K562 (cell line): ENCODE measurements at regions not wholly inside any gene's neighbourhood (a gene's known extent, or its start where the extent isn't known, plus 50 kb on each side); places are given as distances from the start of the nearest gene placed in this dataset.

ENCODE experiments used
- ATAC-seq: fragments of 200-7000 bp; cut with Tn5 transposase; 3 replicates; pipeline ENCODE4 v1.9.1; 2020; ENCODE audit warnings: moderate library complexity
- BruUV-seq: library from RNA; stranded (reverse); fragments of 400-500 nt; replicated peaks from 2 replicates; lab custom pipeline; 2021; lab: Mats Ljungman, UMichigan
- CTCF ChIA-PET: fragments of 300-600 bp; formaldehyde crosslinking; extraction: SDS; loops from one replicate; lab custom pipeline; 2021; ENCODE audit warnings: low intra/inter-chr PET ratio; lab: Yijun Ruan, JAX
- POLR2A ChIA-PET: fragments of 300-600, 350-650 bp; sonication (Branson Sonifier 250); formaldehyde crosslinking; extraction: SDS; loops from one replicate; lab custom pipeline; 2021; ENCODE audit warnings: antibody characterized with exemption, inconsistent platforms; lab: Yijun Ruan, JAX
- DNase-seq, 4 experiments: peaks; one replicate each; pipeline versions ENCODE4 v3.0.0 to v3.0.0-alpha.2; 2011 to 2018; ENCODE audit warnings: low spot score in 3 of 4, mixed read lengths in 3 of 4; ENCODE audit errors: extremely low read depth in 1 of 4
- FAIRE-seq: peaks from 2 replicates; lab custom pipeline; 2011; peaks lifted over from hg19 to GRCh38; lab: Jason Lieb, UNC
- H2AFZ ChIP-seq: 2 replicates; pipeline ENCODE4 v1.6.0; 2011; ENCODE audit warnings: low read depth, low read length, control low read depth, inconsistent platforms
- H3K27ac ChIP-seq: fragments of 200-600 bp; 3 replicates; pipeline ENCODE4 v1.8.0; 2011; ENCODE audit warnings: low read depth, mild to moderate bottlenecking, control low read depth, inconsistent platforms, low read length, moderate library complexity, mixed read lengths; ENCODE audit errors: extremely low read depth
- H3K27me3 ChIP-seq, 2 experiments: fragments of 300-600 bp in 1 of 2; 2 replicates in 1 of 2; 3 replicates in 1 of 2; pipeline versions ENCODE4 v1.6.0 to v1.8.0; 2011; ENCODE audit warnings: inconsistent platforms in 2 of 2, low read length in 2 of 2, mild to moderate bottlenecking in 1 of 2, mixed read lengths in 1 of 2, moderate library complexity in 1 of 2; ENCODE audit not compliant: control insufficient read depth in 2 of 2, insufficient read depth in 2 of 2
- H3K36me3 ChIP-seq: fragments of 300-600 bp; 3 replicates; pipeline ENCODE4 v1.8.0; 2011; ENCODE audit warnings: mild to moderate bottlenecking, low read length, inconsistent platforms; ENCODE audit not compliant: control insufficient read depth, insufficient read depth
- H3K4me1 ChIP-seq, 2 experiments: fragments of 200-600 bp in 1 of 2; replicated peaks in 1 of 2; 2 replicates in 1 of 2; 3 replicates in 1 of 2; pipeline versions ENCODE4 v1.5.1 to v1.8.0; 2011; ENCODE audit warnings: inconsistent platforms in 2 of 2, low read length in 2 of 2, mild to moderate bottlenecking in 1 of 2, mixed read lengths in 1 of 2, moderate library complexity in 1 of 2; ENCODE audit not compliant: control insufficient read depth in 2 of 2, insufficient read depth in 2 of 2
- H3K4me2 ChIP-seq: 2 replicates; pipeline ENCODE4 v1.6.1; 2011; ENCODE audit warnings: low read length, control low read depth, inconsistent platforms, mixed read lengths; ENCODE audit not compliant: insufficient read depth
- H3K4me3 ChIP-seq: fragments of 200-600 bp; sonication (generic), shearing (Covaris generic); 2 replicates; pipeline ENCODE4 v1.5.1; 2016; ENCODE audit warnings: control low read depth, inconsistent platforms
- H3K79me2 ChIP-seq: fragments of 200-600 bp; 3 replicates; pipeline ENCODE4 v1.8.0; 2011; ENCODE audit warnings: low read length, inconsistent platforms; ENCODE audit not compliant: control insufficient read depth, insufficient read depth
- H3K9ac ChIP-seq, 2 experiments: 2 replicates each; pipeline versions ENCODE4 v1.6.0 to v1.6.1; 2011; ENCODE audit warnings: low read depth in 2 of 2, low read length in 2 of 2, control low read depth in 1 of 2, inconsistent platforms in 1 of 2, mild to moderate bottlenecking in 1 of 2, mixed read lengths in 1 of 2; ENCODE audit not compliant: insufficient read depth in 1 of 2
- H3K9me1 ChIP-seq: one replicate; pipeline ENCODE4 v1.6.0; 2011; ENCODE audit warnings: inconsistent platforms, mild to moderate bottlenecking, low read length, moderate library complexity; ENCODE audit not compliant: control insufficient read depth, insufficient read depth
- H3K9me3 ChIP-seq: replicated peaks from 2 replicates; pipeline ENCODE4 v1.5.1; 2011; ENCODE audit warnings: low read depth, low read length, inconsistent platforms; ENCODE audit not compliant: control insufficient read depth, insufficient read depth
- H4K20me1 ChIP-seq: replicated peaks from 2 replicates; pipeline ENCODE4 v1.6.1; 2011; ENCODE audit warnings: low read length, inconsistent platforms, mixed read lengths; ENCODE audit not compliant: control insufficient read depth, insufficient read depth
- BCOR ChIP-seq: fragments of 450-650 bp; IDR thresholded peaks from 2 replicates; pipeline ENCODE4 v1.6.1; 2016
- BRCA1 ChIP-seq, 2 experiments: fragments of 450-650 bp in 1 of 2; sonication (generic) in 1 of 2; formaldehyde crosslinking in 1 of 2; IDR thresholded peaks; 2 replicates each; pipeline versions ENCODE4 v1.5.0 to v1.6.1; 2017 to 2020; ENCODE audit warnings: mild to moderate bottlenecking in 1 of 2, missing genetic modification reagents in 1 of 2
- BRF1 ChIP-seq: IDR thresholded peaks from 3 replicates; pipeline ENCODE4 v1.6.1; 2011; ENCODE audit warnings: borderline replicate concordance, mild to moderate bottlenecking; ENCODE audit not compliant: insufficient read length; ENCODE audit errors: extremely low read depth
- CHCHD3 ChIP-seq: fragments of 250-450 bp; sonication (Bioruptor Pico); IDR thresholded peaks from 2 replicates; pipeline ENCODE4 v2.1.2; 2022; ENCODE audit warnings: mild to moderate bottlenecking
- GATAD2A ChIP-seq: fragments of 450-650 bp; IDR thresholded peaks from 2 replicates; pipeline ENCODE4 v1.6.1; 2017
- LEF1 ChIP-seq: fragments of 450-650 bp; IDR thresholded peaks from 2 replicates; pipeline ENCODE4 v1.6.1; 2016; ENCODE audit warnings: mild to moderate bottlenecking
- SIN3B ChIP-seq: fragments of 450-650 bp; IDR thresholded peaks from 2 replicates; pipeline ENCODE4 v1.6.1; 2017; ENCODE audit warnings: low read depth, mild to moderate bottlenecking, moderate library complexity
- SLC30A9 ChIP-seq: fragments of 250-450 bp; sonication (Bioruptor Pico); IDR thresholded peaks from 2 replicates; pipeline ENCODE4 v1.8.0; 2022; ENCODE audit warnings: mild to moderate bottlenecking, moderate library complexity
- TFAM ChIP-seq: fragments of 250-450 bp; sonication (Bioruptor Pico); conservative IDR thresholded peaks from 2 replicates; pipeline ENCODE4 v1.5.0; 2021; ENCODE audit warnings: mild to moderate bottlenecking, moderate library complexity
- ZC3H11A ChIP-seq: IDR thresholded peaks from 2 replicates; pipeline ENCODE4 v1.6.1; 2012; ENCODE audit warnings: low read depth, low read length, improper control_type of control experiment
- ZNF263 ChIP-seq: sonication (generic); formaldehyde crosslinking; IDR thresholded peaks from 2 replicates; pipeline ENCODE4 v1.8.0; 2022; ENCODE audit warnings: mild to moderate bottlenecking, missing genetic modification reagents, borderline replicate concordance
- ZNF324 ChIP-seq: fragments of 250-450 bp; sonication (Bioruptor Pico); IDR thresholded peaks from 2 replicates; pipeline ENCODE4 v1.4.0; 2020; ENCODE audit warnings: mild to moderate bottlenecking
- WGBS: fragments of 100-300 bp; shearing (Covaris generic); methylation state at CpG from one replicate; pipeline ENCODE4 v1.1.6; 2016; ENCODE audit warnings: low coverage, mixed read lengths; ENCODE audit not compliant: insufficient coverage; ENCODE audit errors: missing lambda C conversion rate; 5-methylcytosine and 5-hydroxymethylcytosine counted together
- in situ Hi-C: fragments of 300-500 bp; cut with MboI; formaldehyde crosslinking; loops from 4 replicates; pipeline ENCODE4 v1.15.0; 2018; ENCODE audit warnings: inconsistent platforms, mixed read lengths
- intact Hi-C: fragments of 100-400 bp; cut with micrococcal nuclease; formaldehyde crosslinking; loops from 2 replicates; pipeline ENCODE4 v1.14.2; 2022
- TF ChIP-seq, protein P1 (sequence below): sonication (generic); formaldehyde crosslinking; IDR thresholded peaks from 2 replicates; pipeline ENCODE4 v1.8.1; 2022; ENCODE audit warnings: missing genetic modification reagents

DNA sequence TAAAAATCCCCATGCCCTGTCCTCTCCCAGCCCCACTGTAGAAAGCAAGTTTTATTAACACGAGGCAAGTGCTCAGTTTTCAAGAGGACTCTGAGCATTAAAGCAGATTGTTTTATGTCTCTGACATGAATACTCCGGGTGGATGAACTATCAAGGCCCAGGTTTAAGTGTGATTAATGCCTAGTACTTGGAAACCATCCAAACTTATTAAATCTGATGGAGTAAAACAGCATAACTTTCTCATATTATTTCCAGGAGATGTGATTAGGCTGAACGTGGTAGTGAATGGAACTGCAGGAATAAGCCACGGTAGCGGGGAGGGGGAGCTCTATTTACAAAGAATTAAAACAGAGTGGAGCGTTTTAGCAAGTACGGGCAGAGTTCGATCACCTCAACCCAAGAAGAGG is 144.2 kb upstream of the RNF32 start:
- in situ Hi-C loops = no loop called here
- H3K27me3 ChIP-seq = peaks cover 41 to 62% of the 10 kb centered on the region in 2 experiments

More for the DNA sequence above, 144.2 kb upstream of the RNF32 start:
- ChIA-PET POLR2A (no interaction called here), CTCF (no interaction called here)
- FAIRE-seq (no peak), ATAC-seq (peak; percentile 33; the same call in 1 of the 3 replicates), DNase-seq (no peak)
- no TSS peak for BruUV-seq
- H3K9ac ChIP-seq = no peak overlapping the region
- no peaks in the 10 kb centered on the region for H3K9me3 ChIP-seq
- no peak for TF ChIP-seq SLC30A9 (CRISPR knock-in tag)
- no peak for TF ChIP-seq LEF1
- TF ChIP-seq ZNF263 = no peak
- TF ChIP-seq BRF1 = no peak
- TF ChIP-seq ZC3H11A = no peak
- no peak for TF ChIP-seq TFAM (CRISPR knock-in tag)
- no peak for TF ChIP-seq SIN3B
- no peak for TF ChIP-seq CHCHD3 (CRISPR knock-in tag)
- TF ChIP-seq, protein P1, sequence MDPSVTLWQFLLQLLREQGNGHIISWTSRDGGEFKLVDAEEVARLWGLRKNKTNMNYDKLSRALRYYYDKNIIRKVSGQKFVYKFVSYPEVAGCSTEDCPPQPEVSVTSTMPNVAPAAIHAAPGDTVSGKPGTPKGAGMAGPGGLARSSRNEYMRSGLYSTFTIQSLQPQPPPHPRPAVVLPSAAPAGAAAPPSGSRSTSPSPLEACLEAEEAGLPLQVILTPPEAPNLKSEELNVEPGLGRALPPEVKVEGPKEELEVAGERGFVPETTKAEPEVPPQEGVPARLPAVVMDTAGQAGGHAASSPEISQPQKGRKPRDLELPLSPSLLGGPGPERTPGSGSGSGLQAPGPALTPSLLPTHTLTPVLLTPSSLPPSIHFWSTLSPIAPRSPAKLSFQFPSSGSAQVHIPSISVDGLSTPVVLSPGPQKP (CRISPR knock-in tag) = no peak
- no peak for TF ChIP-seq BRCA1 (IDR thresholded peaks at IDR 0.05)
- TF ChIP-seq BRCA1 (CRISPR knock-in tag; IDR thresholded peaks at IDR 0.05) = no peak
- no peak for TF ChIP-seq GATAD2A
- no peak for TF ChIP-seq ZNF324 (CRISPR knock-in tag)
- no peak for TF ChIP-seq BCOR
- H2AFZ ChIP-seq = no peak overlapping the region
- H3K4me1 ChIP-seq = peaks cover 0 to 2% of the 10 kb centered on the region in 2 experiments; a peak in 1 of 5 replicates
- H3K79me2 ChIP-seq = no peaks in the 10 kb centered on the region
- H3K36me3 ChIP-seq = no peaks in the 10 kb centered on the region
- H4K20me1 ChIP-seq = no peaks in the 10 kb centered on the region
- H3K27ac ChIP-seq = no peak overlapping the region
- no peaks in the 10 kb centered on the region for H3K9me1 ChIP-seq
- intact Hi-C loops = no loop called here
- H3K4me3 ChIP-seq = no peak overlapping the region
- H3K4me2 ChIP-seq = no peak overlapping the region
- WGBS = 0% methylated on average over 8 of the region's 8 CpGs
